ENCODE measurements at regions not wholly inside any gene's neighbourhood (a gene's known extent, or its start where the extent isn't known, plus 50 kb on each side); places are given as distances from the start of the nearest gene placed in this dataset.

DNA sequence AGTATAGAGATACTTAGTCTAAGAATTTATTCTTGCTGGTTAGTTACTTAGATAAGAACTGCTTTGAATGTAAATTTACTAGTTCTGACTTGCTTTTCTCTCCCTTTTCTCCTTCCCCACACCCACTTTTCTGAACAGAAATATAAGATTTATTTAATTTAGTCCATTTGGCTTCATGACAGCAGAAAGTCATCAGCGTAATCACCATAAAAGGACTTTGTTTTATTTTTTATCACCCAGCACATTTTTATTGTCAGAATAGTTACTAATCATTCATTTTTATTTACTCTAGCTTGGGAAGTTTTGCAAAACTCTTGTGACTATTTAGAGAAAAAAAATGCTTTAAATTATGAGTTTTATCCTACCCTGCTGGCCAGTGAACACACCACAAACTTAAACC, 197.2 kb downstream of the CHRM3 start:
- no peak for TF ChIP-seq TP53 (CRISPR knock-in tag; IDR thresholded peaks at IDR 0.05)
- TF ChIP-seq CTCF (IDR thresholded peaks at IDR 0.05), result no peak
- TF ChIP-seq ESRRA (IDR thresholded peaks at IDR 0.05; ENCODE audit: borderline replicate concordance, low read length), result no peak
- TF ChIP-seq POLR2A (IDR thresholded peaks at IDR 0.05; ENCODE audit: low read length), result no peak
- TF ChIP-seq SMC3 (IDR thresholded peaks at IDR 0.05), result no peak
- no peak for TF ChIP-seq BHLHE40 (IDR thresholded peaks at IDR 0.05; ENCODE audit: low read depth, low read length)
- no peak for TF ChIP-seq KDM1A (IDR thresholded peaks at IDR 0.05; ENCODE audit: low read depth)
- TF ChIP-seq EHF (CRISPR knock-in tag; IDR thresholded peaks at IDR 0.05), result no peak
- TF ChIP-seq, protein P1, sequence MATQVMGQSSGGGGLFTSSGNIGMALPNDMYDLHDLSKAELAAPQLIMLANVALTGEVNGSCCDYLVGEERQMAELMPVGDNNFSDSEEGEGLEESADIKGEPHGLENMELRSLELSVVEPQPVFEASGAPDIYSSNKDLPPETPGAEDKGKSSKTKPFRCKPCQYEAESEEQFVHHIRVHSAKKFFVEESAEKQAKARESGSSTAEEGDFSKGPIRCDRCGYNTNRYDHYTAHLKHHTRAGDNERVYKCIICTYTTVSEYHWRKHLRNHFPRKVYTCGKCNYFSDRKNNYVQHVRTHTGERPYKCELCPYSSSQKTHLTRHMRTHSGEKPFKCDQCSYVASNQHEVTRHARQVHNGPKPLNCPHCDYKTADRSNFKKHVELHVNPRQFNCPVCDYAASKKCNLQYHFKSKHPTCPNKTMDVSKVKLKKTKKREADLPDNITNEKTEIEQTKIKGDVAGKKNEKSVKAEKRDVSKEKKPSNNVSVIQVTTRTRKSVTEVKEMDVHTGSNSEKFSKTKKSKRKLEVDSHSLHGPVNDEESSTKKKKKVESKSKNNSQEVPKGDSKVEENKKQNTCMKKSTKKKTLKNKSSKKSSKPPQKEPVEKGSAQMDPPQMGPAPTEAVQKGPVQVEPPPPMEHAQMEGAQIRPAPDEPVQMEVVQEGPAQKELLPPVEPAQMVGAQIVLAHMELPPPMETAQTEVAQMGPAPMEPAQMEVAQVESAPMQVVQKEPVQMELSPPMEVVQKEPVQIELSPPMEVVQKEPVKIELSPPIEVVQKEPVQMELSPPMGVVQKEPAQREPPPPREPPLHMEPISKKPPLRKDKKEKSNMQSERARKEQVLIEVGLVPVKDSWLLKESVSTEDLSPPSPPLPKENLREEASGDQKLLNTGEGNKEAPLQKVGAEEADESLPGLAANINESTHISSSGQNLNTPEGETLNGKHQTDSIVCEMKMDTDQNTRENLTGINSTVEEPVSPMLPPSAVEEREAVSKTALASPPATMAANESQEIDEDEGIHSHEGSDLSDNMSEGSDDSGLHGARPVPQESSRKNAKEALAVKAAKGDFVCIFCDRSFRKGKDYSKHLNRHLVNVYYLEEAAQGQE (IDR thresholded peaks at IDR 0.05), result no peak
- no peak for TF ChIP-seq EP300 (IDR thresholded peaks at IDR 0.05)
- TF ChIP-seq RNF2 (IDR thresholded peaks at IDR 0.05; ENCODE audit: borderline replicate concordance, low read depth), result no peak

Measured in A549 (cell line).